HEK293T (cell line): ENCODE measurements at regions not wholly inside any gene's neighbourhood (a gene's known extent, or its start where the extent isn't known, plus 50 kb on each side); places are given as distances from the start of the nearest gene placed in this dataset.

ENCODE experiments used
- ARNT ChIP-seq: fragments of 450-650 bp; IDR thresholded peaks from 2 replicates; pipeline ENCODE4 v1.6.1; 2017; ENCODE audit warnings: mild to moderate bottlenecking
- BHLHE40 ChIP-seq: fragments of 450-650 bp; IDR thresholded peaks from 2 replicates; pipeline ENCODE4 v1.6.1; 2016; ENCODE audit warnings: mild to moderate bottlenecking, moderate library complexity, borderline replicate concordance
- FOXA1 ChIP-seq: fragments of 450-650 bp; IDR thresholded peaks from 2 replicates; pipeline ENCODE4 v1.6.1; 2016; ENCODE audit warnings: mild to moderate bottlenecking
- FOXM1 ChIP-seq: fragments of 450-650 bp; IDR thresholded peaks from 2 replicates; pipeline ENCODE4 v1.6.1; 2017; ENCODE audit warnings: mild to moderate bottlenecking, borderline replicate concordance
- NFRKB ChIP-seq: fragments of 450-650 bp; IDR thresholded peaks from 2 replicates; pipeline ENCODE4 v1.6.1; 2016; ENCODE audit warnings: mild to moderate bottlenecking, moderate library complexity
- PKNOX1 ChIP-seq: fragments of 450-650 bp; IDR thresholded peaks from 2 replicates; pipeline ENCODE4 v1.6.1; 2016
- SUZ12 ChIP-seq: fragments of 450-650 bp; IDR thresholded peaks from 2 replicates; pipeline ENCODE4 v1.6.1; 2016; ENCODE audit warnings: mild to moderate bottlenecking
- TARDBP ChIP-seq: fragments of 450-650 bp; IDR thresholded peaks from 2 replicates; pipeline ENCODE4 v1.6.1; 2016
- ZNF384 ChIP-seq: fragments of 450-650 bp; IDR thresholded peaks from 2 replicates; pipeline ENCODE4 v1.6.1; 2016

GRCh38 chr20:39298571-39299506 is 336.7 kb downstream of the DHX35 start:
- TF ChIP-seq SUZ12 (no peak), NFRKB (no peak), BHLHE40 (no peak), FOXA1 (no peak), ARNT (no peak), FOXM1 (no peak), ZNF384 (no peak), TARDBP (no peak), PKNOX1 (no peak)
